Cardiac muscle cell (in vitro differentiated cells and primary cell): ENCODE measurements at regions not wholly inside any gene's neighbourhood (a gene's known extent, or its start where the extent isn't known, plus 50 kb on each side); places are given as distances from the start of the nearest gene placed in this dataset.

Experiments used
- DNase-seq, 2 donors: peaks; one replicate each; pipeline versions ENCODE4 v3.0.0 to v3.0.0-alpha.2; 2010 to 2017; ENCODE audit warnings: low read depth in 1 of 2, low spot score in 1 of 2
- H3K27ac ChIP-seq: fragments of 200-600 bp; sonication (generic); 2 replicates; pipeline ENCODE4 v1.5.1; 2016
- H3K27me3 ChIP-seq: fragments of 200-600 bp; sonication (generic); 2 replicates; pipeline ENCODE4 v1.6.0; 2016; ENCODE audit warnings: control low read depth
- H3K36me3 ChIP-seq: fragments of 200-600 bp; sonication (generic); 2 replicates; pipeline ENCODE4 v1.5.1; 2016; ENCODE audit warnings: control low read depth
- H3K4me1 ChIP-seq: fragments of 200-600 bp; sonication (generic); 2 replicates; pipeline ENCODE4 v1.8.1; 2017; ENCODE audit warnings: low read depth, mild to moderate bottlenecking, mixed run types
- H3K4me3 ChIP-seq: fragments of 200-600 bp; sonication (generic); 2 replicates; pipeline ENCODE4 v1.5.1; 2016; ENCODE audit warnings: mild to moderate bottlenecking
- H3K9me3 ChIP-seq: fragments of 200-600 bp; sonication (generic); 2 replicates; pipeline ENCODE4 v1.5.1; 2017; ENCODE audit warnings: low read depth, mild to moderate bottlenecking, control low read depth
- TF ChIP-seq, protein P1 (sequence below): IDR thresholded peaks from 2 replicates; pipeline ENCODE4 v1.5.1; 2012; ENCODE audit warnings: low read depth, mild to moderate bottlenecking, low read length

DNA sequence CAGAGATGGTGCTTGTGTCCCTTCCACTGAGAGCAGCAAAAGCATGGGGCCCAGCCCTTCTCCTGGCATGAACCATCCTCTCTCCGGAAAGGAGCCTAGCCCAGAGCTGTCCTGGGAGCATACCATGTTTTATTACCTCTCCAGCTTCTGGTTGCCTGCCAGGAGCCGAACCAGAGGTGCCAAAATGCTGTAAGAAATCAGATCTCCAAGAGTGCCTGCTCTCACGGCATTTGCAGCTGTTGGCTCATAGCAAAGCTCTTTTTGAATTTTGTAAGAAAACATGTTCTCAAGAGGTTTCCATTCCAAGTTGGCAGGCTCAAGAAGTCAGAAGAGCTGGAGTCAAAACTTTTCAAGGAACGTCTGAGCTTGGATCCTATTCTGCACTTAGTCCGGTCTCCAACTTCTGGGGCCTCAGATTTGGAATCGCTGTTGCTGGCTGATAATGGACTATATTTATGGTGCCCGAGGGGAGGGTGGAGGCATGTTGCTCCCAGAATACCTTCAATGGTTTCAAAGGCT, 211.7 kb upstream of the MKI67 start:
- Histone ChIP-seq H3K27me3 (no peaks in the 10 kb centered on the region), H3K9me3 (no peaks in the 10 kb centered on the region), H3K4me1 (peaks cover 5% of the 10 kb centered on the region), H3K4me3 (no peak overlapping the region), H3K27ac (no peak overlapping the region), H3K36me3 (no peaks in the 10 kb centered on the region)
- TF ChIP-seq, protein P1, sequence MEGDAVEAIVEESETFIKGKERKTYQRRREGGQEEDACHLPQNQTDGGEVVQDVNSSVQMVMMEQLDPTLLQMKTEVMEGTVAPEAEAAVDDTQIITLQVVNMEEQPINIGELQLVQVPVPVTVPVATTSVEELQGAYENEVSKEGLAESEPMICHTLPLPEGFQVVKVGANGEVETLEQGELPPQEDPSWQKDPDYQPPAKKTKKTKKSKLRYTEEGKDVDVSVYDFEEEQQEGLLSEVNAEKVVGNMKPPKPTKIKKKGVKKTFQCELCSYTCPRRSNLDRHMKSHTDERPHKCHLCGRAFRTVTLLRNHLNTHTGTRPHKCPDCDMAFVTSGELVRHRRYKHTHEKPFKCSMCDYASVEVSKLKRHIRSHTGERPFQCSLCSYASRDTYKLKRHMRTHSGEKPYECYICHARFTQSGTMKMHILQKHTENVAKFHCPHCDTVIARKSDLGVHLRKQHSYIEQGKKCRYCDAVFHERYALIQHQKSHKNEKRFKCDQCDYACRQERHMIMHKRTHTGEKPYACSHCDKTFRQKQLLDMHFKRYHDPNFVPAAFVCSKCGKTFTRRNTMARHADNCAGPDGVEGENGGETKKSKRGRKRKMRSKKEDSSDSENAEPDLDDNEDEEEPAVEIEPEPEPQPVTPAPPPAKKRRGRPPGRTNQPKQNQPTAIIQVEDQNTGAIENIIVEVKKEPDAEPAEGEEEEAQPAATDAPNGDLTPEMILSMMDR = no peak
- DNase-seq = peak in 1 of 2 donors; percentile 12

DNA sequence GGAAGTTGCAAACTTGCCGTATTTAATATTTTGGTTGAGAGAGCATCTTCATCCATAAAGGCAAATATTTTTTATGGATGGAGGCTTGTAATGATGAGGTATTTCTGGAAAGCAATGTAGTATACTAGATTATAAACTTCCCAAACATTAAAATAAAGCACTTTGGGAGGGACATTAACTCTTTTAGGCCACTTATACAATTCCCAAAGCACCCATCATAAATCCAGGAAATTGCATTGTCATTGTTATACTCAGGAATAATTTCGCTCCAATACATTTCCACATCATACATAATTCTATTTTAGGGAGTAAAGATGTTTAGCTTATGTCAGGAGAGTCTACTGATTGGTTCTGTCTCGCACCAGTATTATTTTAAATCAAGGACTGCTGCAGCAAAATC, 212.7 kb upstream of the MKI67 start:
- TF ChIP-seq, protein P1 = no peak
- DNase-seq = no peak
- H3K27ac ChIP-seq = no peak overlapping the region
- H3K9me3 ChIP-seq = no peaks in the 10 kb centered on the region
- no peaks in the 10 kb centered on the region for H3K27me3 ChIP-seq
- peaks cover 5% of the 10 kb centered on the region for H3K4me1 ChIP-seq
- no peaks in the 10 kb centered on the region for H3K36me3 ChIP-seq
- H3K4me3 ChIP-seq = no peak overlapping the region

DNA sequence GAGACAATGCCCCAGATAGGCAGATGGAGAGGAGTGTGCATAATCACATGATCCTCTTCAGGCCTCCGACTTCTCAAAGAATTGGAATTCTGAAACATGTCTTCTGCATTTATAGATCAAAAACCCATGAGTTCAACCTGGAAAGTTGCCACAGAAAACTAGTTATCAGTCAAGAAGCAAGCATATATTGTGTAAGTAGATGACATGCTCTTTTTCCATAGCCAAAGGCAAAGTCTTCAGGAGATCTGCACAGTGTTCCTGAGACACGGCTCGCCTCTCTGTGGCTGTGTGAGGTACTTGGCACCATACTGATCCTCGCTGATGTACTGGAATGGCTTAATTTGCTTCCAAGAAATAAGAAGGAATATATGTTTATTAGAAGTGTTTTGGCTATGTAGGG, 213.5 kb upstream of the MKI67 start:
- no peak for DNase-seq
- H3K4me3 ChIP-seq = no peak overlapping the region
- H3K9me3 ChIP-seq = no peaks in the 10 kb centered on the region
- no peaks in the 10 kb centered on the region for H3K27me3 ChIP-seq
- H3K4me1 ChIP-seq = peaks cover 5% of the 10 kb centered on the region
- no peak overlapping the region for H3K27ac ChIP-seq
- TF ChIP-seq, protein P1 = no peak
- H3K36me3 ChIP-seq = no peaks in the 10 kb centered on the region

DNA sequence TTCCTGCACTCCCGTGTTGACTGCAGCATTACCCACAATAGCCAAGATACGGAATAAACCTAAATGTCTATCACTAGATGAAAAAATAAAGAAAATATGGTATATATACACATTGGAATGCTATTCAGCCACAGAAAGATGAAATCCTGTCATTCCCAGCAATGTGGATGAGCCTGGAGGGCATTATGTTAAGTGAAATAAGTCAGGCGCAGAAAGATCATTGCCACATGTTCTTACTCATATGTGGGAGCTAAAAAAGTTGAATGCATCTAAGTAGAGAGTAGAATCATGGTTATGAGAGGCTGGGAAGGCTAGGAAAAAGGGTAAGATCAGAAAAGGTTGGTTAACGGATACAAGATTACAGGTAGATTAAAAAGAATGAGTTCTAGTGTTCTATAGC, 219.1 kb upstream of the MKI67 start:
- Histone ChIP-seq H3K27ac (no peak overlapping the region), H3K4me3 (no peak overlapping the region), H3K36me3 (no peaks in the 10 kb centered on the region), H3K9me3 (no peaks in the 10 kb centered on the region), H3K4me1 (no peaks in the 10 kb centered on the region), H3K27me3 (no peaks in the 10 kb centered on the region)
- TF ChIP-seq, protein P1 = no peak
- no peak for DNase-seq

DNA sequence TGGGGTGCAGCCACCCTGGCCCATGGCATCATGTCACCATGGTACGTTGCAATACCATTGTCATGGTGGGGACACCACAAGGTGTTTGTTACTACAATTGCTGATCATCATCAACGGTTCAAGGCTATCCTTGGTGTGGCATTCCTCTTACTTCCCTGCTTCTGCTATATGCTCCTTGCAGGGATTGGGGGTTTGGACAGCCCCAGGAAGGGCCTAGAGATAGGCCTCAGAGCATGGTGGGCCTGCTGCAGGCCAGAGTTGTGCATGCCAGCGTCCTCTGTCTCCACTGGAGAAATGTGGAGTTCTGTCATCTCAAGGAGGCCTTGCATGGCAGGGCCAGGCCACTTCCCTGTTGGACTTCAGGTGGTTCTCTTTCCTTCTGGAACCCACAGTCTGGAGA, 234.6 kb upstream of the MKI67 start:
- Histone ChIP-seq H3K9me3 (no peaks in the 10 kb centered on the region), H3K4me1 (no peaks in the 10 kb centered on the region), H3K27me3 (no peaks in the 10 kb centered on the region), H3K36me3 (no peaks in the 10 kb centered on the region), H3K4me3 (no peak overlapping the region), H3K27ac (no peak overlapping the region)
- DNase-seq = no peak
- TF ChIP-seq, protein P1 = no peak

DNA sequence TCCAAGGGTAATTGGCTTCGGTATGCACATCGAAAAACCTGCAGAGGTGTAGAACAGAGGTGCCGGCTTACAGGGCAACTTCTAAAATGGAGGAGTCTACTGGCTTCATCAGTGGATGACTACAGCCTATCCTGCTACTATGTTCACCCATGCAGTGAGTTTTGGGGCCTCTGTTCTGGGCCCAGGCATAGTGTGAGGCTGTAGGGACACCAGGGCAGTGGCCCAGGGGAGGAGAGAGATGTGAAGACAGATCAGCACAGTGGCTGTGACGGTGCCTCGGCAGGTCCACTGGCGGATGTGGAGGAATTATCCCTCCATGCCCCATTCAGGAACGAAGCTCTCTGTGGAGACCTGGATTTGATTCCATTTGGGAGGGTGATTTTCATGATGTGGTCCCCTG, 235.3 kb upstream of the MKI67 start:
- Histone ChIP-seq H3K4me3 (no peak overlapping the region), H3K27ac (no peak overlapping the region), H3K36me3 (no peaks in the 10 kb centered on the region), H3K4me1 (no peaks in the 10 kb centered on the region), H3K9me3 (no peaks in the 10 kb centered on the region), H3K27me3 (no peaks in the 10 kb centered on the region)
- DNase-seq = no peak
- TF ChIP-seq, protein P1 = no peak
